NB4 (cell line): ENCODE measurements at regions not wholly inside any gene's neighbourhood (a gene's known extent, or its start where the extent isn't known, plus 50 kb on each side); places are given as distances from the start of the nearest gene placed in this dataset.

ENCODE experiments used
- DNase-seq: peaks from one replicate; pipeline ENCODE4 v3.0.0; 2010; ENCODE audit warnings: low read depth
- H3K4me3 ChIP-seq: one replicate; pipeline ENCODE4 v1.5.1; 2011; ENCODE audit warnings: mild to moderate bottlenecking, low read depth, low read length, moderate library complexity
- CTCF ChIP-seq: IDR thresholded peaks from one replicate; pipeline ENCODE4 v1.5.1; 2012; ENCODE audit warnings: low read depth, low read length
- MYC ChIP-seq: IDR thresholded peaks from 2 replicates; pipeline ENCODE4 v1.6.1; 2011; ENCODE audit warnings: low read depth, low read length
- POLR2A ChIP-seq: IDR thresholded peaks from 2 replicates; pipeline ENCODE4 v1.6.1; 2011; ENCODE audit warnings: mild to moderate bottlenecking; ENCODE audit not compliant: insufficient read length; ENCODE audit errors: extremely low read depth
- TF ChIP-seq, protein P1 (sequence below): IDR thresholded peaks from 2 replicates; pipeline ENCODE4 v1.6.1; 2011; ENCODE audit warnings: low read depth, low read length

- DNase-seq = peak; percentile 93
- TF ChIP-seq, protein P1, sequence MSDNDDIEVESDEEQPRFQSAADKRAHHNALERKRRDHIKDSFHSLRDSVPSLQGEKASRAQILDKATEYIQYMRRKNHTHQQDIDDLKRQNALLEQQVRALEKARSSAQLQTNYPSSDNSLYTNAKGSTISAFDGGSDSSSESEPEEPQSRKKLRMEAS = peak; percentile 54
- peak; percentile 32 for TF ChIP-seq POLR2A
- TF ChIP-seq CTCF = no peak
- peak; percentile 30; the same call in 1 of the 2 replicates for TF ChIP-seq MYC
- peak overlapping the region; percentile 78 for H3K4me3 ChIP-seq
Observed at GRCh38 chr6:7051780-7052442, 55.9 kb upstream of the RREB1 start.

DNA sequence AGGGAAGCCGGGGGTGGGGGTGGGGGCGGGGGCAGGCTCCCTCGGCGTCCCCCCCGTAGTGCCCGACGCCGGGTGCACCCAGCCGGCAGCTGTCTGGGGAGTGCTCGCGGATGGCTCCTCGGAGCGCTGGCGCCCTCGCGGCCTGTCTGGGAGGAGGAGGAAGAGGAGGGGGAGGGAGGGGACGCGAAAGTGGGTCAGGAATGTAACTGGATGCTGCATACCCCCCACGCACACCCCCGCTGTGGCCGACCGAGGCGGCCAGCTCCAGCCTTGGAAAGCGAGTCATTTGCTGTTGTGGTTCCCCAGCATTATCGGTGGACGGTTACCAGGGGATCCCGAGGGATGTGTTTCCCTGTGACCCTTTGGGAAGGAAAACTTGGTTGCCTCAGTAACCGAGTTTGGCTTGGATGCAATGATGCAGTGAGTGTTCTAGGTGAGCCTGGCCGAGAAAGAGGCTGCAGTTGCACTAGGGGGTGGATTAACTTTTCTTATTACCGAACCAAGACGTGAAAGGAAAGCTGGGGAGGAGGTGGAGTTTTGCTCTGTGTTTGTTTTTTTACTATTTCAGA is 55.2 kb upstream of the RREB1 start:
- TF ChIP-seq CTCF (no peak), MYC (0 out of 2 replicates have a peak, but pooled peaks have one; percentile 23), POLR2A (peak; percentile 36)
- TF ChIP-seq, protein P1 = 0 out of 2 replicates have a peak, but pooled peaks have one; percentile 18
- H3K4me3 ChIP-seq = peak overlapping the region; percentile 78
- DNase-seq = peak; percentile 91

DNA sequence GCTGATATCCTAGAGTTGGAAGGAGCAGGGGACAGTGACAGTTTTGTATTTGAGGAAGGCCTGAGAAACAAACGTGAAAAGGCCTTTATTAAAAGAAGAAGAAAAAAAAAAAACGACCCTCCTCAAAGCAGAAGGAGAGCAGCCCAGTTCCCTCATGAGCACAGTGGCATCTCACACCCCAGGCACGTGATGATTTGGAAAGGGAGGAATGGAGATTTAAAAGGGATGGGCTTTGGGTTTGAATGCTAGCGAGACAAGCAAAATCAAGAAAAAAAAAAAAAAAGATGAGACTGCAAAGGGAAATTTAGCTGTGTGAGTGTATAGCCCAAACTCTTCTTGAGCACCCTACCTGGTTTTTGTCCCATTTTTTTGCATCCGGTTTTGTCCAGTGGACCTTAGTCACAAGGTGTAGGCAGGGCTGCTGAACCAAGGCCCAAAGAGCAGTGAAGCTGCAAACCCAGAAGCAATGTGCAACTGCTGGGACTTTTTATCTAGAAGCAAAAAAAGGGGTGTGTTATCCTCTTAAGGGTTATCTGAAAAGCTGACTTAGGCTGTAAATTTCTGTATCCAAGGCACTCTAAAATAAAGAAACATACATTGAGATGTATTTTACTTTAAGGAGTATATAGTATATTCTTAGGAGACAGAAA is 54.5 kb upstream of the RREB1 start:
- peak; percentile 44 for DNase-seq
- peak overlapping the region; percentile 78 for H3K4me3 ChIP-seq
- TF ChIP-seq, protein P1 = 0 out of 2 replicates have a peak, but pooled peaks have one; percentile 16
- TF ChIP-seq MYC = peak; percentile 29; the same call in 1 of the 2 replicates
- no peak for TF ChIP-seq CTCF
